ENCODE measurements at regions not wholly inside any gene's neighbourhood (a gene's known extent, or its start where the extent isn't known, plus 50 kb on each side); places are given as distances from the start of the nearest gene placed in this dataset.
"Not testable (repeated sequence)": the region's sequence is repeated elsewhere in the genome, so short reads cannot be mapped to it uniquely, and the experiment has no call there.

GRCh38 chr11:81286959-81287358 lies 1446.7 kb downstream of the FAM181B start:
- H3K27ac Mint-ChIP-seq, result no peak overlapping the region
- no peaks in the 10 kb centered on the region for H3K27me3 Mint-ChIP-seq (ENCODE audit: low read depth)
- no peaks in the 10 kb centered on the region for H3K4me1 Mint-ChIP-seq (ENCODE audit: low read depth)
- peaks cover 11% of the 10 kb centered on the region for H3K9me3 Mint-ChIP-seq
- no peak overlapping the region for H3K4me3 Mint-ChIP-seq
- no peaks in the 10 kb centered on the region for H3K36me3 Mint-ChIP-seq (ENCODE audit: low read depth)

DNA sequence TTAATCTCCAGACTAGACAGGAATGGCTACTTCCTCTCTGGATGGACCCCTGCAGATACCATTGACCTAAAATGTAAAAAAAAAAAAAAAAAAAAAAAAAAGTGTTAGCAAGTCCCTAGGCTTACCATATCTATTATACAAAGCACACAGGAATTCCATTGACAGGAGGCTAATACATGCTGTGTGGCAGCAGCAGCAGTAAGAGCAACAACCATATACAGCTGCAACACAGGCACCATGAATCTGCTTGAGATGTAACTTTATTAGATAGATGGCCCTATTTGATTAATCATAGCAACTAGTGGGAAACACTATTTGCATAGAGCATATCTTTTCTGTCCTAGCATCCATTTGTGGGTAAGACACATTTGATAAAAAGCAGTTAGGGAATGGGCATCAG lies 1447.1 kb downstream of the FAM181B start:
- Mint-ChIP-seq H3K27me3 (ENCODE audit: low read depth) (no peaks in the 10 kb centered on the region), H3K9me3 (peaks cover 11% of the 10 kb centered on the region), H3K36me3 (ENCODE audit: low read depth) (no peaks in the 10 kb centered on the region), H3K27ac (no peak overlapping the region), H3K4me1 (ENCODE audit: low read depth) (no peaks in the 10 kb centered on the region), H3K4me3 (no peak overlapping the region)

DNA sequence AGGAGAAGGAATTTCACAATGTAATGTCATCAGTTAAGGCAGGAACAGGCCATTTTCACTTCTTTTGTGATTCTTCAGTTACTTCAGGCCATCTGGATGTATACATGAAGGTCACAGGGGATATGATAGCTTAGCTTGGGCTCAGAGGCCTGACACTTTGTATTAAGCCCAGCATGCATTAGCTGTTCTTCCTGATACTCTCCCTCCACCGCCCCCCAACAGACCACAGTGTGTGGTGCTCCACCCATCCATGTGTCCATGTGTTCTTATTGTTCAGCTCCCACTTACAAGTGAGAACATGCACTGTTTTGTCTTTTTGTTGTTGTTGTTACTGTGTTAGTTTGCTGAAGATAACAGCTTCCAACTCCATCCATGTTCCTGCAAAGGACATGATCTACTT lies 1453.4 kb downstream of the FAM181B start:
- not testable (repeated sequence) for H3K4me3 Mint-ChIP-seq; H3K27ac Mint-ChIP-seq; H3K27me3 Mint-ChIP-seq (ENCODE audit: low read depth); H3K36me3 Mint-ChIP-seq (ENCODE audit: low read depth); H3K4me1 Mint-ChIP-seq (ENCODE audit: low read depth); H3K9me3 Mint-ChIP-seq

GRCh38 chr11:81278991-81279390 lies 1454.7 kb downstream of the FAM181B start:
- Mint-ChIP-seq H3K4me1 (ENCODE audit: low read depth) (no peaks in the 10 kb centered on the region), H3K36me3 (ENCODE audit: low read depth) (no peaks in the 10 kb centered on the region), H3K27me3 (ENCODE audit: low read depth) (no peaks in the 10 kb centered on the region), H3K27ac (no peak overlapping the region), H3K4me3 (no peak overlapping the region), H3K9me3 (peaks cover 6% of the 10 kb centered on the region)

DNA sequence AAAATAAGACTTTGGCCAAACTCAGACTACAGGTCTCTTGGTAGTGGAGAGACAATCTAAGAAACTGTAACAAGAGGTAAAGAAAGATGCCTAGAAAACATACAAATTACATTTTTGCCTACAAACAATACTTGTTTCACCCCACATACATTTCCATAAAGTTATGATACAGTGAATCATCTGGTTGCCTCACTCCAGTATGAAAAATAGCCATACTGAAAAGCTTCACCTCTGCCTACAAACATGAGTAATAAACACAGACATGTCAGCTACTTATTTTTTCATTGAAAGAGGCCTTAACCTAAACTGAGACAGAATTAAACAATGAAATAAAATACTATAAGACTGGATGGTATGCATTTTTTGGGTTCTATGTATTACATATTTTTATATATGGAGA lies 1463.0 kb downstream of the FAM181B start:
- Mint-ChIP-seq H3K36me3 (ENCODE audit: low read depth) (no peaks in the 10 kb centered on the region), H3K9me3 (no peaks in the 10 kb centered on the region), H3K27me3 (ENCODE audit: low read depth) (no peaks in the 10 kb centered on the region), H3K27ac (no peak overlapping the region), H3K4me3 (no peak overlapping the region), H3K4me1 (ENCODE audit: low read depth) (no peaks in the 10 kb centered on the region)

GRCh38 chr11:81267246-81267645 lies 1466.4 kb downstream of the FAM181B start:
- Mint-ChIP-seq H3K36me3 (ENCODE audit: low read depth) (no peaks in the 10 kb centered on the region), H3K4me1 (ENCODE audit: low read depth) (no peaks in the 10 kb centered on the region), H3K27me3 (ENCODE audit: low read depth) (no peaks in the 10 kb centered on the region), H3K9me3 (no peaks in the 10 kb centered on the region), H3K27ac (no peak overlapping the region), H3K4me3 (no peak overlapping the region)

DNA sequence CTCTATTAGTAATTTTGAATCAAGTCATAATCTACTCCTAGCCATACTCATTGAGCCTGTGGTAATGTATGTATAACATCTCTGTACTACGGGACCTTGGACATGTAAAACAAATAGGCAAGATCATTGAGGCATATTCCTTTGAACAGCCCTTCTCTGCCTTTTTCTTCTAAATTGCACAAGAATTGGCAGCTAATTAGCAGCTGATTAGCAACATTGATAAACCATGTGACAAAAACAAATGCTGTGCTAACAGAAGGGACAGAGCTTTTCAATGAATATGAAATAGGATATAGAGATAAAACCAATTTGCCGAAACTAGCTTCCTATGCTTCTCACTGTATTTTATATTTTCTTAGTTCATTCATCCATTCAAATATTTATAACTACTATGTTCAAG lies 1474.2 kb downstream of the FAM181B start:
- H3K27ac Mint-ChIP-seq, result no peak overlapping the region
- H3K4me1 Mint-ChIP-seq (ENCODE audit: low read depth), result no peaks in the 10 kb centered on the region
- no peaks in the 10 kb centered on the region for H3K36me3 Mint-ChIP-seq (ENCODE audit: low read depth)
- H3K27me3 Mint-ChIP-seq (ENCODE audit: low read depth), result no peaks in the 10 kb centered on the region
- H3K4me3 Mint-ChIP-seq, result no peak overlapping the region
- peaks cover 3% of the 10 kb centered on the region for H3K9me3 Mint-ChIP-seq

DNA sequence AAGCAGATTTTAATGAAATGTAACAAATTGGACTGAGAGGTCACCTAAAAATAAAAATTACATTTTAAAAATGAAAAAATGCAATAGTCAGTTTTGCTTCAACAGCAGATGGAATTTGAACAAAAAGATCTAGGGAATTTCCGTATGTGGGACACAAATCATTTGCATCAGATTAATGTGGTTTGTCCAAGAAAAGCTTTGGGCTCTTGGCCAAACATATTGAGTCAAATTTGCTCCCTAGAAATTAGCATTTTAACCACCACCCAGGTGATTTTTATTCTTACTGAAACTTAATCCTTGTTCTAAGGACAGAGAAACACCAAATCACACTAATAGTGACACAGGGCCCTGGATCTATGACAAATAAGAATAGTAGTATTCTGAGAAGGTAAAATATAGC lies 1477.8 kb downstream of the FAM181B start:
- Mint-ChIP-seq H3K36me3 (ENCODE audit: low read depth) (no peaks in the 10 kb centered on the region), H3K27me3 (ENCODE audit: low read depth) (no peaks in the 10 kb centered on the region), H3K9me3 (peaks cover 3% of the 10 kb centered on the region), H3K4me1 (ENCODE audit: low read depth) (no peaks in the 10 kb centered on the region), H3K4me3 (no peak overlapping the region), H3K27ac (no peak overlapping the region)

DNA sequence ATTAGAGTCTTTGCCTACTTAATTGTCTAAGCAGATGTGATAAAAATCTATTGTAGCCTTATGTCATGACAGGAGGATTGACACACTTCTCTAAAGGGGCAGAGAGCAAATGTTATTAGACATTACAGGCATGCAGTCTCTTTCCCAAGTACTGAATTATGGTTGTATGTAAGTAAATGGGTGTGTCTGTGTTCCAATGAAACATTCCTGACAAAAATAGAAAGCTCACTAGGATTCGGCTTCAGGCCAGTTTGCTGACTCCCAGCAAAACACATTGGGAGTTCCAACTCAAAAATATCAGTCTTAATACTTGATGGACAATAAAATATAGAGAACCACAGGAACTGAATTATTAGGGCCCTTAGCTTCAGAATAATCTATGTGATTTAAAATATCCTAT lies 1480.4 kb downstream of the FAM181B start:
- H3K4me1 Mint-ChIP-seq (ENCODE audit: low read depth), result no peaks in the 10 kb centered on the region
- no peaks in the 10 kb centered on the region for H3K27me3 Mint-ChIP-seq (ENCODE audit: low read depth)
- H3K9me3 Mint-ChIP-seq, result no peaks in the 10 kb centered on the region
- H3K27ac Mint-ChIP-seq, result no peak overlapping the region
- no peaks in the 10 kb centered on the region for H3K36me3 Mint-ChIP-seq (ENCODE audit: low read depth)
- H3K4me3 Mint-ChIP-seq, result no peak overlapping the region

- H3K4me3 Mint-ChIP-seq, result no peak overlapping the region
- H3K4me1 Mint-ChIP-seq (ENCODE audit: low read depth), result no peaks in the 10 kb centered on the region
- no peak overlapping the region for H3K27ac Mint-ChIP-seq
- H3K36me3 Mint-ChIP-seq (ENCODE audit: low read depth), result no peaks in the 10 kb centered on the region
- peaks cover 4% of the 10 kb centered on the region for H3K9me3 Mint-ChIP-seq
- H3K27me3 Mint-ChIP-seq (ENCODE audit: low read depth), result no peaks in the 10 kb centered on the region
Measured at GRCh38 chr11:81246941-81247340, 1486.7 kb downstream of the FAM181B start.

DNA sequence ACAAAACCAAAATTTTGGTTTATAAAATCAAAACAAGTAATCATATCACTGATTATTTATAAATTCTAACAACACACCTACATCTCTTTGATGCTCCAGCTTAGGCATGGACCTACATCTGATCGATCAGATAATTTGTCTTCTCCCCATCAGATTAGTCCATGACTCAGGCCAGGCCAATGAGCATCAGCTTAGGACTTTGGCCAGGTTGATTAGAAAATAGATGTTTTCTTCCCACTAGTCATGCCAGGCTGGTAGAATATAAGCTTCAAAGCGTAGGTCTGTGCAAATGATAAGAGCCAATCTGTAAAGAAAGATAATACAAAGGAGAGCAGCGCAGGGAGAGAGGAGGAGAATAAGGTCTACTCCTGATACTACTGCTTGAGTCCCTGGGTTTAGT lies 1487.9 kb downstream of the FAM181B start:
- no peak overlapping the region for H3K4me3 Mint-ChIP-seq
- peaks cover 4% of the 10 kb centered on the region for H3K9me3 Mint-ChIP-seq
- no peaks in the 10 kb centered on the region for H3K36me3 Mint-ChIP-seq (ENCODE audit: low read depth)
- no peaks in the 10 kb centered on the region for H3K4me1 Mint-ChIP-seq (ENCODE audit: low read depth)
- H3K27me3 Mint-ChIP-seq (ENCODE audit: low read depth), result no peaks in the 10 kb centered on the region
- H3K27ac Mint-ChIP-seq, result no peak overlapping the region

- no peaks in the 10 kb centered on the region for H3K36me3 Mint-ChIP-seq (ENCODE audit: low read depth)
- no peak overlapping the region for H3K27ac Mint-ChIP-seq
- H3K4me3 Mint-ChIP-seq, result no peak overlapping the region
- no peaks in the 10 kb centered on the region for H3K27me3 Mint-ChIP-seq (ENCODE audit: low read depth)
- H3K4me1 Mint-ChIP-seq (ENCODE audit: low read depth), result no peaks in the 10 kb centered on the region
- no peaks in the 10 kb centered on the region for H3K9me3 Mint-ChIP-seq
Measured at GRCh38 chr11:81241672-81242275, 1491.9 kb downstream of the FAM181B start.

DNA sequence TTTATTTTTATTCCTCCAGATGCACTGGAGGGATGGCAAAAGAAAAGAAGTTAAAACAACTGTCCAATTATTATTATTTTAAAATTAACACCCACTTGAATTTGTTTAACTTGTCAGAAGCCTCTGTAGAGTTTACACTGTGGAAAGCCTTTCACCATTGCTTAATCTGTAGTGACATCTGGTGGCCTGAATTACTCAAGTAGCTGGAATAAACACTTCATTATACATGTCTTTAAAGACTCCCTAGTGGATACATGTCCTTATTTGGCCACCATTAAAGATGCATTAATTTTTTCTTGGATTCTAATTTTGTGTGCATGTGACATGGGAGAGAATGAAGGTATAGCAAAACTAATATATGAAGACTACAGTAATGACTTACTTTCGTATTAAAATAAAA lies 1496.5 kb downstream of the FAM181B start:
- Mint-ChIP-seq H3K27ac (no peak overlapping the region), H3K27me3 (ENCODE audit: low read depth) (no peaks in the 10 kb centered on the region), H3K36me3 (ENCODE audit: low read depth) (no peaks in the 10 kb centered on the region), H3K4me1 (ENCODE audit: low read depth) (no peaks in the 10 kb centered on the region), H3K4me3 (no peak overlapping the region), H3K9me3 (no peaks in the 10 kb centered on the region)

- H3K36me3 Mint-ChIP-seq (ENCODE audit: low read depth); H3K9me3 Mint-ChIP-seq; H3K27me3 Mint-ChIP-seq (ENCODE audit: low read depth); H3K27ac Mint-ChIP-seq; H3K4me1 Mint-ChIP-seq (ENCODE audit: low read depth); H3K4me3 Mint-ChIP-seq: not testable (repeated sequence)
Measured at GRCh38 chr11:81227409-81227808, 1506.3 kb downstream of the FAM181B start.

DNA sequence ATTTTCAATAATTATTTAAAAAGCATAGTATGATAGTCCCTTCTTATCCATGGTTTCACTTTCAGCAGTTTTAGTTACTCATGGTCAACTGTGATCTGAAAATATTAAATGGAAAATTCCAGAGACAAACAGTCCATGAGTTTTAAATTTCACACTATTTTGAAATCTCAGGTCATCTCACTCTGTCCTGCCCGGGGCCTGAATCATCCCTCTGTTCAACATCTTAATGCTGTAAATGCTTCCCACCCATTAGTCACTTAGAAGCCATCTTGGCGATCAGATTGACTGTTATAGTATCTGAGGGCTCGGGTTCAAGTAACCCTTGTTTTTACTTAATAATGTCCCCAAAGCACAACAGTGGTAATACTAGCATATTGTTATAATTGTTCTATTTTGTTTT lies 1509.3 kb downstream of the FAM181B start:
- Mint-ChIP-seq H3K9me3 (peaks cover 8% of the 10 kb centered on the region), H3K27me3 (ENCODE audit: low read depth) (no peaks in the 10 kb centered on the region), H3K27ac (no peak overlapping the region), H3K4me1 (ENCODE audit: low read depth) (no peaks in the 10 kb centered on the region), H3K36me3 (ENCODE audit: low read depth) (no peaks in the 10 kb centered on the region), H3K4me3 (no peak overlapping the region)

GRCh38 chr11:81222491-81222890 lies 1511.2 kb downstream of the FAM181B start:
- no peaks in the 10 kb centered on the region for H3K27me3 Mint-ChIP-seq (ENCODE audit: low read depth)
- H3K27ac Mint-ChIP-seq, result no peak overlapping the region
- peaks cover 8% of the 10 kb centered on the region for H3K9me3 Mint-ChIP-seq
- H3K4me3 Mint-ChIP-seq, result no peak overlapping the region
- H3K36me3 Mint-ChIP-seq (ENCODE audit: low read depth), result no peaks in the 10 kb centered on the region
- no peaks in the 10 kb centered on the region for H3K4me1 Mint-ChIP-seq (ENCODE audit: low read depth)
